Neural cell (in vitro differentiated cells): ENCODE measurements at regions not wholly inside any gene's neighbourhood (a gene's known extent, or its start where the extent isn't known, plus 50 kb on each side); places are given as distances from the start of the nearest gene placed in this dataset.

Experiments
- H2AFZ ChIP-seq: fragments of 200-600, 300-800 bp; sonication (generic), shearing (Covaris generic); 2 replicates; pipeline ENCODE4 v1.6.0; 2014; ENCODE audit warnings: low read depth, mild to moderate bottlenecking, antibody characterized with exemption, low read length, moderate library complexity
- H3F3A ChIP-seq: fragments of 200-600 bp; shearing (Covaris generic); 2 replicates; pipeline ENCODE4 v1.6.1; 2016; ENCODE audit warnings: mild to moderate bottlenecking, moderate library complexity, mixed read lengths, antibody characterized with exemption, low read length; ENCODE audit not compliant: insufficient read depth, poor library complexity, severe bottlenecking
- H3K27ac ChIP-seq: fragments of 200-600, 300-800 bp; sonication (generic), shearing (Covaris generic); 2 replicates; pipeline ENCODE4 v1.5.1; 2014; ENCODE audit warnings: mild to moderate bottlenecking, low read length, moderate library complexity
- H3K27me3 ChIP-seq: fragments of 300-800, 200-600 bp; sonication (generic), shearing (Covaris generic); 2 replicates; pipeline ENCODE4 v1.6.0; 2014; ENCODE audit warnings: mild to moderate bottlenecking, low read depth, low read length, moderate library complexity; ENCODE audit not compliant: insufficient read depth
- H3K36me3 ChIP-seq: fragments of 300-800, 200-600 bp; sonication (generic), shearing (Covaris generic); 2 replicates; pipeline ENCODE4 v1.5.1; 2014; ENCODE audit warnings: mild to moderate bottlenecking, antibody characterized with exemption, low read length, moderate library complexity; ENCODE audit not compliant: insufficient read depth
- H3K4me2 ChIP-seq: fragments of 300-800, 200-600 bp; sonication (generic), shearing (Covaris generic); 2 replicates; pipeline ENCODE4 v1.6.0; 2014; ENCODE audit warnings: mild to moderate bottlenecking, low read length
- H3K4me3 ChIP-seq: fragments of 300-800, 200-600 bp; sonication (generic), shearing (Covaris generic); 2 replicates; pipeline ENCODE4 v1.5.1; 2014; ENCODE audit warnings: mild to moderate bottlenecking, low read length, moderate library complexity
- H3K79me2 ChIP-seq: fragments of 200-600 bp; shearing (Covaris generic); replicated peaks from 2 replicates; pipeline ENCODE4 v1.6.0; 2014; ENCODE audit warnings: mild to moderate bottlenecking, low read length, moderate library complexity; ENCODE audit not compliant: insufficient read depth
- H3K9ac ChIP-seq: fragments of 300-800, 200-600 bp; sonication (generic), shearing (Covaris generic); 2 replicates; pipeline ENCODE4 v1.6.1; 2016; ENCODE audit warnings: mild to moderate bottlenecking, low read length, mixed read lengths
- H3K9me2 ChIP-seq: fragments of 200-600 bp; shearing (Covaris generic); 2 replicates; pipeline ENCODE4 v1.6.1; 2016; ENCODE audit warnings: mild to moderate bottlenecking, low read length, mixed read lengths; ENCODE audit not compliant: insufficient read depth
- H3K9me3 ChIP-seq: fragments of 200-600, 300-800 bp; sonication (generic), shearing (Covaris generic); 2 replicates; pipeline ENCODE4 v1.6.1; 2016; ENCODE audit warnings: mild to moderate bottlenecking, mixed run types, low read length, moderate library complexity, mixed read lengths
- H4K20me1 ChIP-seq: fragments of 200-600 bp; shearing (Covaris generic); 2 replicates; pipeline ENCODE4 v1.6.1; 2016; ENCODE audit warnings: mild to moderate bottlenecking, mixed run types; ENCODE audit not compliant: insufficient read depth
- EZH2 ChIP-seq: fragments of 200-600, 300-800 bp; shearing (Covaris generic), sonication (generic); IDR thresholded peaks from 2 replicates; pipeline ENCODE4 v1.6.1; 2014; ENCODE audit warnings: antibody characterized with exemption, low read length, borderline replicate concordance, mild to moderate bottlenecking; ENCODE audit not compliant: insufficient read depth, poor library complexity, severe bottlenecking
- MXI1 ChIP-seq: fragments of 450-650 bp; conservative IDR thresholded peaks from 2 replicates; pipeline ENCODE4 v1.6.1; 2014; ENCODE audit warnings: antibody characterized with exemption, mild to moderate bottlenecking; ENCODE audit not compliant: poor library complexity, severe bottlenecking
- POLR2AphosphoS5 ChIP-seq: IDR thresholded peaks from 2 replicates; pipeline ENCODE4 v1.6.1; 2012
- RAD21 ChIP-seq: fragments of 450-650 bp; conservative IDR thresholded peaks from 2 replicates; pipeline ENCODE4 v1.6.1; 2014; ENCODE audit warnings: antibody characterized with exemption, mild to moderate bottlenecking, moderate library complexity
- SMC3 ChIP-seq: fragments of 450-650 bp; conservative IDR thresholded peaks from 2 replicates; pipeline ENCODE4 v1.6.1; 2014; ENCODE audit warnings: antibody characterized with exemption, mild to moderate bottlenecking, moderate library complexity; ENCODE audit not compliant: poor library complexity
- TAF1 ChIP-seq: IDR thresholded peaks from 2 replicates; pipeline ENCODE4 v1.6.1; 2012; ENCODE audit warnings: low read depth
- TF ChIP-seq, protein P1 (sequence below): IDR thresholded peaks from 2 replicates; pipeline ENCODE4 v1.6.1; 2012; ENCODE audit warnings: borderline replicate concordance
- TF ChIP-seq, protein P2 (sequence below): fragments of 450-650 bp; IDR thresholded peaks from 2 replicates; pipeline ENCODE4 v1.5.1; 2014; ENCODE audit warnings: antibody characterized with exemption, mild to moderate bottlenecking, moderate library complexity; ENCODE audit not compliant: poor library complexity, severe bottlenecking

DNA sequence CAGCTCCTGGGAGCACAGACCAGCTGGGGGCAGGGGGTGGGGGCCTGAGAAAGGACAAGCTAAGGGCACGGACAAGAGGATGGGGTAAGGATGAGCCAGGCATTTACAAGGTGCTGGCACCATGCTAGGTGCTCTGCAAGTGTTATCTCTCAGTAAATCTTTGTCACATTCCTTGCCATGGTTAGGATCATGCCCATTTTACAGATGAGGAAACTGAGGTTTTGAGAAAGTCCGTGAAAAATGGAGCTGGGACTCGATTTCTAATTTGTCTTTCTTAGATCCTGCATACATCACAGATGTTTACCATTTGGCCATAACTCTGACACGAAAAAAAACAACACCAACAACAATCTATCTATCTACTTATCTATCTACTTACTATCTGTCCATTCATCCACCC is 429.7 kb downstream of the MIAT start:
- H3K27ac ChIP-seq, result no peak overlapping the region
- no peaks in the 10 kb centered on the region for H3K27me3 ChIP-seq
- TF ChIP-seq POLR2AphosphoS5, result no peak
- TF ChIP-seq RAD21, result no peak
- no peak for TF ChIP-seq TAF1
- no peak for TF ChIP-seq MXI1
- TF ChIP-seq, protein P1, sequence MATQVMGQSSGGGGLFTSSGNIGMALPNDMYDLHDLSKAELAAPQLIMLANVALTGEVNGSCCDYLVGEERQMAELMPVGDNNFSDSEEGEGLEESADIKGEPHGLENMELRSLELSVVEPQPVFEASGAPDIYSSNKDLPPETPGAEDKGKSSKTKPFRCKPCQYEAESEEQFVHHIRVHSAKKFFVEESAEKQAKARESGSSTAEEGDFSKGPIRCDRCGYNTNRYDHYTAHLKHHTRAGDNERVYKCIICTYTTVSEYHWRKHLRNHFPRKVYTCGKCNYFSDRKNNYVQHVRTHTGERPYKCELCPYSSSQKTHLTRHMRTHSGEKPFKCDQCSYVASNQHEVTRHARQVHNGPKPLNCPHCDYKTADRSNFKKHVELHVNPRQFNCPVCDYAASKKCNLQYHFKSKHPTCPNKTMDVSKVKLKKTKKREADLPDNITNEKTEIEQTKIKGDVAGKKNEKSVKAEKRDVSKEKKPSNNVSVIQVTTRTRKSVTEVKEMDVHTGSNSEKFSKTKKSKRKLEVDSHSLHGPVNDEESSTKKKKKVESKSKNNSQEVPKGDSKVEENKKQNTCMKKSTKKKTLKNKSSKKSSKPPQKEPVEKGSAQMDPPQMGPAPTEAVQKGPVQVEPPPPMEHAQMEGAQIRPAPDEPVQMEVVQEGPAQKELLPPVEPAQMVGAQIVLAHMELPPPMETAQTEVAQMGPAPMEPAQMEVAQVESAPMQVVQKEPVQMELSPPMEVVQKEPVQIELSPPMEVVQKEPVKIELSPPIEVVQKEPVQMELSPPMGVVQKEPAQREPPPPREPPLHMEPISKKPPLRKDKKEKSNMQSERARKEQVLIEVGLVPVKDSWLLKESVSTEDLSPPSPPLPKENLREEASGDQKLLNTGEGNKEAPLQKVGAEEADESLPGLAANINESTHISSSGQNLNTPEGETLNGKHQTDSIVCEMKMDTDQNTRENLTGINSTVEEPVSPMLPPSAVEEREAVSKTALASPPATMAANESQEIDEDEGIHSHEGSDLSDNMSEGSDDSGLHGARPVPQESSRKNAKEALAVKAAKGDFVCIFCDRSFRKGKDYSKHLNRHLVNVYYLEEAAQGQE, result no peak
- TF ChIP-seq EZH2, result no peak

DNA sequence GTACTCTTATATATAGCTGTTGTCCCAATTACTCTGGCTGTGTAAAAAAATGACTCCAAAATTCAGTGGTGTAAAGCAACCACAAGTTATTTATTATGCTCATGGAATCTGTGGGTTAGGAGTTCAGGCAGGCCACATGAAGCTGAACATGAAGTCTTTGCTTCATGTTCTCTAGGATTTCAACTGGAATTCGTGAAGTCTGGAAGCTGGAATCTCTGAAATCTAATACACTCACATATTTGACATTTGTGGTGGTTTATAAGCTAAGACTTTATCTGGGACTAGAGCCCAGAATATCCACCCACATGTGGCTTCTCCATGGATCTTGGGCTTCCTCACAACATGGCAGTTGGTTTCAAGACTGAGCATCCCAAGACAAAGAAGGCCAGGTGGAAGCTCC is 430.6 kb downstream of the MIAT start:
- TF ChIP-seq TAF1 (no peak), SMC3 (no peak), RAD21 (no peak), POLR2AphosphoS5 (no peak), EZH2 (no peak), MXI1 (no peak)
- TF ChIP-seq, protein P2, sequence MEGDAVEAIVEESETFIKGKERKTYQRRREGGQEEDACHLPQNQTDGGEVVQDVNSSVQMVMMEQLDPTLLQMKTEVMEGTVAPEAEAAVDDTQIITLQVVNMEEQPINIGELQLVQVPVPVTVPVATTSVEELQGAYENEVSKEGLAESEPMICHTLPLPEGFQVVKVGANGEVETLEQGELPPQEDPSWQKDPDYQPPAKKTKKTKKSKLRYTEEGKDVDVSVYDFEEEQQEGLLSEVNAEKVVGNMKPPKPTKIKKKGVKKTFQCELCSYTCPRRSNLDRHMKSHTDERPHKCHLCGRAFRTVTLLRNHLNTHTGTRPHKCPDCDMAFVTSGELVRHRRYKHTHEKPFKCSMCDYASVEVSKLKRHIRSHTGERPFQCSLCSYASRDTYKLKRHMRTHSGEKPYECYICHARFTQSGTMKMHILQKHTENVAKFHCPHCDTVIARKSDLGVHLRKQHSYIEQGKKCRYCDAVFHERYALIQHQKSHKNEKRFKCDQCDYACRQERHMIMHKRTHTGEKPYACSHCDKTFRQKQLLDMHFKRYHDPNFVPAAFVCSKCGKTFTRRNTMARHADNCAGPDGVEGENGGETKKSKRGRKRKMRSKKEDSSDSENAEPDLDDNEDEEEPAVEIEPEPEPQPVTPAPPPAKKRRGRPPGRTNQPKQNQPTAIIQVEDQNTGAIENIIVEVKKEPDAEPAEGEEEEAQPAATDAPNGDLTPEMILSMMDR, result no peak
- TF ChIP-seq, protein P1, result no peak
- H3K79me2 ChIP-seq, result no peaks in the 10 kb centered on the region
- H3K9ac ChIP-seq, result no peak overlapping the region
- no peak overlapping the region for H3K4me3 ChIP-seq
- H4K20me1 ChIP-seq, result no peaks in the 10 kb centered on the region
- H3K36me3 ChIP-seq, result no peaks in the 10 kb centered on the region
- H3K27ac ChIP-seq, result no peak overlapping the region
- no peak overlapping the region for H2AFZ ChIP-seq
- H3K4me2 ChIP-seq, result no peak overlapping the region
- no peaks in the 10 kb centered on the region for H3K27me3 ChIP-seq
- H3K9me2 ChIP-seq, result no peaks in the 10 kb centered on the region
- H3K9me3 ChIP-seq, result no peaks in the 10 kb centered on the region
- no peaks in the 10 kb centered on the region for H3F3A ChIP-seq

More for the DNA sequence above, 429.7 kb downstream of the MIAT start:
- Histone ChIP-seq H3K36me3 (no peaks in the 10 kb centered on the region), H3K4me2 (no peak overlapping the region), H3K4me3 (no peak overlapping the region), H3K9me2 (no peaks in the 10 kb centered on the region), H3K9me3 (no peaks in the 10 kb centered on the region), H3K9ac (peak overlapping the region; percentile 11), H3F3A (no peaks in the 10 kb centered on the region), H2AFZ (no peak overlapping the region), H3K79me2 (no peaks in the 10 kb centered on the region), H4K20me1 (no peaks in the 10 kb centered on the region)
